ENCODE measurements at regions not wholly inside any gene's neighbourhood (a gene's known extent, or its start where the extent isn't known, plus 50 kb on each side); places are given as distances from the start of the nearest gene placed in this dataset.

GRCh38 chr12:24025153-24025798, 75.8 kb upstream of the SOX5 start:
- peak; percentile 36 for DNase-seq

GRCh38 chr12:24023081-24023480, 73.6 kb upstream of the SOX5 start:
- DNase-seq = no peak

- no peak for DNase-seq
These were observed 71.7 kb upstream of the SOX5 start for GRCh38 chr12:24021164-24021502.

GRCh38 chr12:24020397-24021163, 71.1 kb upstream of the SOX5 start:
- no peak for DNase-seq

GRCh38 chr12:24015833-24016160, 66.3 kb upstream of the SOX5 start:
- no peak for DNase-seq

- no peak for DNase-seq
These were observed 65.7 kb upstream of the SOX5 start for GRCh38 chr12:24014915-24015832.

- DNase-seq = no peak
These were observed 64.8 kb upstream of the SOX5 start for GRCh38 chr12:24014240-24014639.

- DNase-seq = peak; percentile 53
These were observed 63.1 kb upstream of the SOX5 start for GRCh38 chr12:24012528-24012927.

GRCh38 chr12:24011927-24012507, 62.5 kb upstream of the SOX5 start:
- DNase-seq = no peak

- DNase-seq = no peak
These were observed 58.7 kb upstream of the SOX5 start for GRCh38 chr12:24008166-24008565.

Data from OCI-M1 (cell line).